NT2/D1 (cell line): ENCODE measurements at regions not wholly inside any gene's neighbourhood (a gene's known extent, or its start where the extent isn't known, plus 50 kb on each side); places are given as distances from the start of the nearest gene placed in this dataset.

Experiments
- YY1 ChIP-seq: IDR thresholded peaks from 2 replicates; pipeline ENCODE4 v1.6.1; 2011; ENCODE audit not compliant: insufficient read length, insufficient read depth
- ZNF274 ChIP-seq: IDR thresholded peaks from 2 replicates; pipeline ENCODE4 v1.6.1; 2011; ENCODE audit warnings: mild to moderate bottlenecking, low read depth, low read length

GRCh38 chr6:22102671-22103070 is 194.2 kb downstream of the PRL start:
- TF ChIP-seq ZNF274 (no peak), YY1 (no peak)
